HG03175 (cell line): ENCODE measurements at regions not wholly inside any gene's neighbourhood (a gene's known extent, or its start where the extent isn't known, plus 50 kb on each side); places are given as distances from the start of the nearest gene placed in this dataset.
"Not testable (repeated sequence)": the region's sequence is repeated elsewhere in the genome, so short reads cannot be mapped to it uniquely, and the experiment has no call there.

ENCODE experiments used
- ATAC-seq: cut with Tn5 transposase; IDR thresholded peaks from one replicate; pipeline ENCODE4 v1.9.1; 2021; ENCODE audit warnings: mild to moderate bottlenecking, moderate library complexity; ENCODE audit not compliant: unreplicated experiment

DNA sequence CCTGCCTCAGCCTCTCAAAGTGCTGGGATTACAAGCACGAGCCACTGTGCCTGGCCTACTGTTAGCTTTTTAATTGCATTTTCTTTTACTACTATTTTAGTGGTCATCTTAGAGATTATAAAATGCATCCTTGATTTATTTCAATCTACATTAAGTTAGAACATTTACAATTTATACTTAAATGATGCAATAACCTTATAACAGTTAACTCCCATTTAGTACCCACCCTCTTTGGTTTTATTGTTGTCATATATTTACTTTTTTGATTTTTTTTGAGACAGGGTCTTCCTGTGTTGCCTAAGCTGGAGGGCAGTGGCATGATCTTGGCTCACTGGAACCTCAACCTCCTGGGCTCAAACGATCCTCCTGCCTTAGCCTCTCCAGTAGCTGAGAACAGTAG is 77.3 kb downstream of the PPCDC start:
- ATAC-seq: no peak

DNA sequence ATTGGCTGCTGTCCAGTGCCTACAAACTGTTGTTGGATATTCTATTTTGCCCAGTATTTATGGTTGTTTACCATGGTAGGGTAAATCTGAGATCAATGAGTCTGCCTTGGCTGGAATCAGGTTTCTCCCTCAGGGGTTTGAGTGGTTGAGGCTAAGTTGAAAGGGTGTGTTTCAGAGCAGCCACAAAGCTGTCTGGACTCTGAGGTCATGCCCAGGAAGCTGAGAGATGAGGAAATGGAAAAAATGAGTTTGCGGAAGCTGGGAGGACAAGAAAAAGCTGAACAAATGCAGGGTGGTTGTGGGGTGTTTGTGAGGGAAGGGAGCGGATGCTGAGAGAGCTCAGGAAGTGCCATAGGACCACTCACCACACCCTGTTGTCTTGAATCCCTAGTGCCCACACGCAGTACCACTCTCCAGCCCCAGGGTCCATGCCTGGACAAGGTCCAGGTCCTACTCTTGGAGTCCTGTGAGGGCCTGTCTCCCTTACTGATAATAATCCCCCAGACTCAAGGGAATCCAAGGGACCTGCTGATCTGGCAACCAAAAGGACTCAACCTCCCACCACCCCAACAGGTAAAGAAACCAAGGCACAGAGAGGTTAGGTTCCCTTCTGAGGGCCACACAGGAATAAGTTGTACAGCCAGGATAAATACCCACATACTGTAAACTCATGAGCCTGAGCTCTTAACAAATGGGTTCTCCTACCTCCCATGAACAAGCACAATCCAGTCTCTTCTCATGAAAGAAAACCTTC is 81.6 kb downstream of the PPCDC start:
- ATAC-seq: peak; percentile 48

DNA sequence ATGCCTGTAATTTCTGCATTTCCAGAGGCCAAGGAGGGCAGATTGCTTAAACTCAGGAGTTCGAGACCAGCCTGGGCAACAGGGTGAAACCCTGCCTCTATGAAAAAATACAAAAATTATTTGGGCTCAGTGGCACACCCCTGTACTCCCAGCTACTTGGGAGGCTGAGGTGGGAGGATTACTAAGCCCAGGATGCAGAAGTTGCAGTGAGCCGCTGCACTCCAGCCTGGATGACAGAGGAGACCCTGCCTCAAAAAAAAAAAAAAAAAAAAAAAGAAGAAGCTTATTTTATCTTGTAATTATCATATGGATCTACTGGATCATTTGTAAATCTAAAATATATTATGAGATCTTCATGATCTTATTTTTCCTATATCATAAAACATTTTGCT is 84.1 kb downstream of the PPCDC start:
- no peak for ATAC-seq

DNA sequence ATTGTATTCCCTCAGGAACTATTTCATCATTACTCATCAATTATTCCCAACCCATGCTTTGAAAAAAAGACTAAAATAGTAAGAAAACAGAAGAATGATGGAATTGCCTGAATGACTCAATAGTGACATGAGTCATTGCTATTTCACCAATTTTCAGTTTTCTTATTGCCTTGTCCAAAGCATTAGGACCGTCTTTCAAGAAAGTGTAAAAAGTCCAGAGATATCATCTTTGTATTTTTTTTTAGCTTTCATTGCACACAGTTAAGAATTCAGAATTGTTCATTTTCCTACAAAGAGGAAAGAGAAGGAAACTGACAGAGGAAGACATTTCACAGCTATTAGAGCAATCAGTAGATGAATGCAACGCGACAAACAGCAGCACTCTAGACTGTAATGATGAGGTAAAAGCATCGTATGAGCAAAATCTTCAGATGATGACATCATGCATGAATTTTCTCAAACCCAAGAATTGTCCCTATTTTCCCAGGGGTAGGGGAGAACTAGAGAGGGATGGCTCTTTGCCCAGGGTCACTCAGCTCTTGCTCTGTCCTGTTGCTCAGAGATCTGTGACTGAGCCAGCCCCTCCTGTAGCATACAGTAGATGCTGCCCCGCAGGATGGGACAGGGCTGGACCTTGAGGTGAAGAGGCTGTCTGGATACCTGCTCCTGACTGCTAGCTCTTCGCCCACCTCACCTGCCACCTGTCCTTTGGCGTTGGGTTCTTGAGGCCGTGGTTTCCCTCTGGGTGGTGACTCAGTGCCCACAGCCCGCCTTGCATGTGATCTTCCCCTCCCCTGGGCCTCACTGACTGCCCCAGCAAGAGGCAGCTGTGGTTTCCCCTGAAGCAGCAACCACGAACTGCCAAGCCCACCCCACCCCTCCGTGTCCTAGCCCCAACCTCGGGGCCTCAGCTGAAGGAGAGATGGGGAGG is 84.8 kb downstream of the PPCDC start:
- ATAC-seq: no peak

DNA sequence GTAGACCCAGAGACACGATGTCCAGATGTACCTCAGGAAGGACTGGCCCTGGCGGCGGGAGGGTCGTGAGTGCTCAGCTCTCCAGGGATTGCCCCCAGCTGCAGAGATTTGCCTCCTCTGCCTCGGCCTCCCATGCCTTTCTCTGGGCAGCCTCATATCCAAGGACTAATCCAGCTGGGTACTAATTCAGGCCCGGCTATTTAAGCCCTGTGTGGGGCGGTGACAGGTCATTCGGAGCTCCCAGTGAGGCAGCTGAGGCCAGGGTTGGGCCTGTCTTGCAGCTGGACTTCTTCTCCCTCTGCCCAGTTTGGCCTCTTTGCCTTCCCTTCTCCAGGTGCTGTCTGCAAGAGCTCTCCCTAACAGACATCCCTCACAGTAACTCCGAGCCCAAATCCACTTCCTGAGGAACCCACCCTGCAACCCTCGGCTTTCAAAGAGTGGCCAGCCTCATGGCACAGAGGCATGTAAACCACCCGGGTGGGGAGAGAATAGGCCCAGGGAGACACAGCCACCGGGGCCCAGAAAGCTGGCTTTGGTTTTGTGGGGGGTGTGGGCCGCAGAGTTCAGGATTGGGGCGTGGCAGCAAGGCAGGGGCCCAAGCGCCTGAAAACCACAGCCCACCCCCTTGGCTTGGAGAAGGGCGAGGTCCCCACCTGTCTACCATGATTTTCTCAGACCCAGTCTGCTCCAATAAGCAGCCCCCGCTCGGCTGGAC is 85.8 kb downstream of the PPCDC start:
- ATAC-seq: no peak

DNA sequence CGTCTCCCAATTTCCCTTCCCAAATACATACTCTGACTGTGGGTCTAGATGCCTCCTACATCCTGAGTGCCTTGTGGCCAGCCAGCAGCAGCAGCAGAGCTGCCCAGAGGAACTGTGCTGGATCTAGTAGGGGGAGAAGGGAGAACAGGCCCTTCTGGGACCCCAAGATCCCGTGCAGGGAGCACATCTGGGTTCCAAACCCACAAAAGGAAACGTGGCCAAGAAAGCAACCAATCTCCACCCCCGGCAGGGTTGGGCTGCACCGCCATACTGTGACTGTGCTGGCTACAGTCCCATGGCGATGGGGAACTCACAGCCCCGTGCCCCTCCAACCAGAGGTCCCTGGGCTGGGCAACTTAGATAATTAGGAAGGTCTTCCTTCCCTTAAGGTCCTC is 86.3 kb downstream of the PPCDC start:
- ATAC-seq: no peak

DNA sequence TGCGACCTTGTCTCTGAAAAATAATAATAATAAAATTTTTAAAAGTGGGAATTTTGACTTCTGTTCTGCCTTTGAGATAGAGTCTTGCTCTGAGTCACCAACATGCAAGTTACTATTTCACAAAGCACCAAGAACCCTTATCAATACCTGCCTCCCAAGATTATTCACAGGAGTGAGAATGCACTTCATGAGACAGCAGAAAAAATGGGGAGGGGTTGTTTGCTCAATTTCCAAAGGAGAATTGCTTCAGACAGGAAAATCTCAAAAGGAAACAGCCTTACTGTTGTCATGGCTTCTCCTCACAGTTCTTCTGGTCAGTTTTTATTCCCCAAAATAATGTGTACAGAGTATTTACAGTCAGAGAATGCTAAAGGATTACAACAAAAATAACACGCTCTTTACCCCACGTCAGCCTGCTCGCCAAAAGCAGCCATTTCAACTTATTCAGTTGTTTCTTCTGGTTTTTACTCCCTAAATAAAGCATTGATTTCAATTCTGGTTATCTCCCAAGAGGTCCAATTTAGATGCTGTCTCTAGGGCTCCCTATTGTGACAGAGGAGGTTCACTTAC is 89.0 kb downstream of the PPCDC start:
- peak; percentile 4 for ATAC-seq

DNA sequence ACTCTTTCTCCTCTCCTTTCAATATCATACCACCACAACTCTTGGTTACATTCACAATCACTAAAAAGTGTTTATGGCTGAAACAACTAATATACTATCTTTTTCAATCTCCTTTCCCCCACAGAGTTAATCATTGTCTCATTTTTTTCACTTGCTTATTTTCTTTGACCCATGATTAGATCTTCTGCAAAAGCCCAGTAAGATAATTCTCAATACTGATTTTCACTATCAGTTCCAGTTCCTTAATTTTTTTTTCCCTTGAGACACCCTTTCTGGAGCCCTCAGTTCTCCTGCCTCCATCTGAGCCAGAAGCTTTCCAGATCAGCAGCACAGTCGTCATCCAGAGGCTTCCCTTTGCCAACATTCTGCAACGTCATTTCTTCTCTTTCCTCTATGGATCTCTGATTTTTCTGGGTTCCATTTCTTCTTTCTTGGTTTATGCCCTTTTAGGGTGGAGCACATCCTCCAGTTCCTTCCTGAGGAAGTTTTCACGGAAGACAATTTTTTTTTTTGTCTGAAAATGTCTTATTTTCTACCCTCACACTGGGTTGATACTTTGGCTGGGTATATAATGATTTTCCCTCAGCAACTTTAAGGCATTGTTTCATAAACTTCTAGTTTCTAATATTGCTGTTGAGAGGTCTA is 88.7 kb upstream of the C15orf39 start:
- ATAC-seq: peak; percentile 68

DNA sequence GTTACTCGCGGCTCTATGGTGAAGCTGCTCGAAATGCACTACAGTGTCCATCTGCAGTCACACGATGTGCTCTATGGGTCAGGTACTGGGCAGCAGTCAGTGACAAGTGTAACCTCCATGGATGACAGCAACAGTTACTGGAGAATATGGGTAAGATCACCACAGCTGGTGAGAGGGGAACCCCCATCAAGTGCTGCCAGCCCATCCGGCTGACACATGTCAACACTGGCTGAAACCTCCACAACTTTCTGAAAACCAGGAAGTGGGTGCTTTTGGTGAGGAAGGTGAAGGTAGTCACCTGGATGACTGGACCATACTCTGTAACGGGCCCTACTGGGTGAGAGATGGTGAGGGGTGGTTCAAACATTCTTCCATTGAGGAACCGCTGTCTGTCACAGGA is 87.4 kb upstream of the C15orf39 start:
- ATAC-seq: no peak

DNA sequence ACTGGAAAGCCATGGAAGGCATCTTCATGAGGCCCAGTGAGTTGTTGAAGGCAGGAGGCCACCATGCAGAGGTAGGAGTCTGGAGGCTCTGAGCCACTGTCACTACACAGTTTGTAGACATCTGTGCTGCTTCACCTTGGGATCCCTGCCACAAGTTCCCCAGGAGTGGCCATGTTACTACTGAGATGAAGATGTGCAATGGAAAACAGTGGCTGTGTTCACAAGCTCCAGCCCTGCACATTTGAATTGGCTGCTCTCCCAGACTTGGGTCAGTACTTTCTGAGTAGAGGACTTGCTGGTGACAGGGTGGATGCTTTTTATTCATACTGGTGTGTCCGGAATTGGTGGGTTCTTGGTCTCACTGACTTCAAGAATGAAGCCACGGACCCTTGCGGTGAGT is 86.9 kb upstream of the C15orf39 start:
- no peak for ATAC-seq

DNA sequence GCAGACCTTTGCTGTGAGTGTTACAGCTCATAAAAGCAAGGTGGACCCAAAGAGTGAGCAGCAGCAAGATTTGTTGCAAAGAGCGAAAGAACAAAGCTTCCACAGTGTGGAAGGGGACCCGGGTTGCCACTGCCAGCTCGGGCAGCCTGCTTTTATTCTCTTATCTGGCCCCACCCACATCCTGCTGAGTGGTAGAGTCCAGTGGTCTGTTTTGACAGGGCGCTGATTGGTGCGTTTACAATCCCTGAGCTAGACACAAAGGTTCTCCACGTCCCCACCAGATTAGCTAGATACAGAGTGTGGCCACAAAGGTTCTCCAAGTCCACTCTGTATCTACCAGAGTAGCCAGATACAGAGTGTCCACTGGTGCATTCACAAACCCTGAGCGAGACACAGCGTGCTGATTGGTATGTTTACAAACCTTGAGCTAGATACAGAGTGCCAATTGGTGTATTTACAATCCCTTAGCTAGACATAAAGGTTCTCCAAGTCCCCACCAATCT is 86.2 kb upstream of the C15orf39 start:
- not testable (repeated sequence) for ATAC-seq

DNA sequence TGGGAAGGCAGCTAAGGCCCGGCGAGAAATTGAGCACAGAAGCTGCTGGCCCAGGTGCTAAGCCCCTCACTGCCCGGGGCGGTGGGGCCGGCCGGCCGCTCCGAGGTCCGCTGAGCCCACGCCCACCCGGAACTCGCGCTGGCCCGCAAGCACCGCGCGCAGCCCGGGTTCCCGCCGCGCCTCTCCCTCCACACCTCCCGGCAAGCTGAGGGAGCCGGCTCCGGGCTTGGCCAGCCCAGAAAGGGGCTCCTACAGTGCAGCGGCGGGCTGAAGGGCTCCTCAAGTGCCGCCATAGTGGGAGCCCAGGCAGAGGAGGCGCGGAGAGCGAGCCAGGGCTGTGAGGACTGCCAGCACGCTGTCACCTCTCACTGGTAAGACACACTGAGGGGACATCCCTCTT is 85.5 kb upstream of the C15orf39 start:
- ATAC-seq: not testable (repeated sequence)

DNA sequence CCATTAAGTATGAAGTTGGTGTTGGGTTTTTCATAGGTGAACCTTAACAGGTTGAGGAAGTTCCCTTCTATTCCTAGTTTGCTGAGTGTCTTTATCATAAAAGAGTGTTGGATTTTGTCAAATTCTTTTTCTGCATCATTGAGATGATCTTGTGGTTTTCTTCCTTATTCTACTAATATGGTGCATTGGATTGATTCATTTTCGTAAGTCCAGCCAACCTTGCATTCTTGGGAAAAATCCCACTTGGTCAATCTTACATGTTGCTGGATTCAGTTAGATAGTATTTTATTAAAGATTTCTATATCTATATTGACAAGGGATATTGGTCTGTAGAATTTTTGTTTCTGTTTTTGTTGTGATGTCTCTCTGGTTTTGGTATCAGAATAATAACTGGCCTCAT is 83.7 kb upstream of the C15orf39 start:
- no peak for ATAC-seq

DNA sequence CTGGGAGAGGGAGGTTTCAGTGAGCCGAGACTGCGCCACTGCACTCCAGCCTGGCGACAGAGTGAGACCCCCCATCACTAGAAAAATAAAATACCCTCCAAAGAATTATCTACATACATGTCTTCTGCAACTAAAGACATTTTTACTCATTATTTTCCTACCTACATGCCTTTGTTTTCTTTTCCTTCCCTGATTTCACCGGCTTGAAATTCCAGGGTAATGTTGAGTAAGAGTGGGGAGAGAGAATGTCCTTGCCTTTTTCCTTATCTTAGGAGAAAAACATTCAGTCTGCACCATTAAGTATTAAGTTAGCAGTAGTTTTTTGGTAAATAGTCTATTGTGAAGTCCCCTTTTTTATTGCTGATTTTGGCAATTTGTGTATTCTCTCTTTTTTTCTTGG is 82.4 kb upstream of the C15orf39 start:
- ATAC-seq: not testable (repeated sequence)

DNA sequence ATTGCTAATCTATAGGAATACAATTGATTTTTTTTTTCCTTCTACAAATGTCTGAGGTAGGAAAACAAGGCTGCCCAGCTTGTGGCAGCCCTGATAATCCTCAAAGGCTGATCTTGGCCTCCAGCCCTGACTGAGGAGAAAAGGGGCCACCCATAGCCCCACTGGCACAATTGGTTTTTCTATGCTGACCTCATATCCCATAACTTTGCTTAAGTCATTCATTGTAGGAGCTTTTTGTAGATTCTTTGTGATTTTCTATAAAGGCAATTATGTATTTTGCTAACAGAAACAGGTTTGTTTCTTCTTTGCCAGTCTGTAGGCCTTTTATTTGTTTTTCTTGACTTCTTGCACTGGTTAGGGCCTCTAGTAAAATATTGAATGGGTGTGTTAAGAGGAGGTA is 80.2 kb upstream of the C15orf39 start:
- no peak for ATAC-seq

DNA sequence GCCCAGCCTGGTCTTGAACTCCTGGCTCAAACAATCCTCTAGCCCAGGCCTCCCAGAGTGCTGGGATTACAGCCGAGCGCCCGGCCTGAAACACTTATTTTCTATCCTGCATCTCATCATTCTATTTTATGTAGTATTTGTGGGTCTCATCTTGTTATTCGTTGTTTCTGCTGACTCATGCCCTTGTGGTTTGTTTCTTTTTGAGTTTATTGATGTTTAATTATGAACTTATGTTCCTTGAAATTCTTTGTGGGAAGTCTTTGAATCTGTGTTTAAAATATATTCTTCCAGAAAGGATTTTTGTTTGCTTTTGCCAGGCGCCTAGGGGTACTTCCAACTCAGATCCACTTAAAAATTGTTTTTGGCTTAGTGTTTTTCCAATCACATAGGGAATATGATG is 78.3 kb upstream of the C15orf39 start:
- ATAC-seq: no peak

DNA sequence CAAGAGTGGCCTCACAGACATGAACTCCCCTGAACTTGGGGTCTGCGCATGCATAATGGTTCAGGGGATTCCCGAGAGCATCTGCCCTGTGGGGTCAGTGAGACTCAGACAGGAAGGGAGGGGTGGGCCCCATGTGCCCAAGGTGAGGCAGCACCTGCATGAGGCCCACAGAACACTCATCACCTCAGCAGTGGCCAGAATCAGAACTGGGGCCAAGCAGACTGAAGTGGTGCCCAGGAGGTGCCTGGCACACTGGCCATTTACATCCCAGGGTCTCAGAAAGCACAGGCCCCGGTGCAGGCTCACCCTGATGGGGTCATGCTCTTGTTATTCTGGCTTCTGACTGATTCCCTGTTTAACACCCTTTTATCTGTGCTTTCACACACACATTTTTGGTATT is 77.4 kb upstream of the C15orf39 start:
- not testable (repeated sequence) for ATAC-seq

DNA sequence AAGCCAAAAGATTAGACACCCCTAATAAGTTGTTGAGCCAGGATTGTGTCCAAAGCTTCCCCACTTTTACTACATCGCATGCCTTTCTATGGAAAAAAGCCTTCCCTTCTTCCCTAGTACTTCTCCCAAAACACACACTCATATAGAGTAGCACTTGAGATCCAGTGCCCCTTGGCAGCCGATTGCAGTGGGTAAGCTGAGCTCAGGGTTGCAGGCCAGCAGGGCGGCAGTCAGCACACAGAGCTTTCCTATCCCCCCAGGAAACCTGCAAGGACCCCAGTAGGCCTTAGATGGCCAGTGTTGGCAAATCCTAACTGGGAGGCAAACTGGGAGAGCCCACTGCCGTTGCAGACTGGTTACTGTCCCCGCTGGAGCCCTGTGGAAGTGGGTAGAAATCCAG is 75.7 kb upstream of the C15orf39 start:
- no peak for ATAC-seq

DNA sequence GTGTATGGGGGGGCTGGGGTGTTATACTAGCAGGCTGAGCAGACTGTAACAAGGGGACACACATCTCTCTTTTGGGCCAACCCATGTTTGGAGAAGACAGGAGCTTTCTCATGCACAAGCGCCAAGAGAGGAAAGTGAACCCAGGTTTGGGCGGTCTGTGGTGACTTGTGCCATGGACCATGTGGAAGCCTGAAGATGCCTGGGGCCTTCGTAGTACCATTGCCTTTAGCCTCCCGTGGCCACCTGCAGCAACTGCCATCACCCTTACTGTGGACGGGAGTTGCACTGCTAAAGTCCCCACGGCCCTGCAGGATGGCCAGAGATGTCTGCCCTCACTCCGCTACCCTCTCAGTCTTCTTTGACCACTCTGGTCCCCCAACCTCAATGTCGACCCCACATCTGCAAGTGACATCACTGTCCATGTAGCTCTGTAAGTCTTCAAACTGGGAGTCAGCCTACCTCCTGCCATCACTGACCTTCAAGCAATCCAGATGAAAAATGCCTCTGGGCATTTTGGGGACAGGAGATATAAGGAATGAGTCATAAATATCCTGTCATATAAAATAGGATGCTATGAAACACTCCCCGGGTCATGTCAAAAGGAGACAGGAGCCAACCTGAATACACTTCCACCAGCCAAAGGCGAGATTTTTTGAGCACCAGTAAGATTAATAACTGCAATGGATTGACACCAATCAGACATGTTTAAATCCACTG is 74.7 kb upstream of the C15orf39 start:
- no peak for ATAC-seq

DNA sequence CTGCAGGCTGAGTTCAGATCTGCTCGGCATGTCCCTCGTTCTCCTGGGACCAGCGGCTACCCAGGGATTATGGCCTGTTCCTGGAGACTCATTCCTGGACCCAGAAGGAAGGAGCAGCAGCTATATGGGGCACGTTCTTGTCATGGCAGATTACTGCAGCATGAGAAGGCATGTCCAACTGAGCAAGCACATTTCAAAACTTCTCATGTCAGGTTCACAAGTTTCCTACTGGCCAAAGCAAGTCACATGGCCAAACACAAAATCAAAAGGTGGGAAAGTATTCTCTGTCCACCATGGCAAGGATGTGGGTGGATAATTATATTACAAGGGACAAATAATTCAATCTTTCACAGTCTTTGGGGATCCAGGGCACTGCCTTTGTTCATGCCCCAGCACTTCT is 71.9 kb upstream of the C15orf39 start:
- ATAC-seq: no peak
